GM18868 (cell line): ENCODE measurements at regions not wholly inside any gene's neighbourhood (a gene's known extent, or its start where the extent isn't known, plus 50 kb on each side); places are given as distances from the start of the nearest gene placed in this dataset.
A peak's percentile ranks its signal among the peaks of the same experiment; 100 is the strongest.
"Not testable (repeated sequence)": the region's sequence is repeated elsewhere in the genome, so short reads cannot be mapped to it uniquely, and the experiment has no call there.

ENCODE experiments used
- ATAC-seq: cut with Tn5 transposase; IDR thresholded peaks from one replicate; pipeline ENCODE4 v1.9.1; 2021; ENCODE audit warnings: mild to moderate bottlenecking, moderate library complexity; ENCODE audit not compliant: unreplicated experiment

DNA sequence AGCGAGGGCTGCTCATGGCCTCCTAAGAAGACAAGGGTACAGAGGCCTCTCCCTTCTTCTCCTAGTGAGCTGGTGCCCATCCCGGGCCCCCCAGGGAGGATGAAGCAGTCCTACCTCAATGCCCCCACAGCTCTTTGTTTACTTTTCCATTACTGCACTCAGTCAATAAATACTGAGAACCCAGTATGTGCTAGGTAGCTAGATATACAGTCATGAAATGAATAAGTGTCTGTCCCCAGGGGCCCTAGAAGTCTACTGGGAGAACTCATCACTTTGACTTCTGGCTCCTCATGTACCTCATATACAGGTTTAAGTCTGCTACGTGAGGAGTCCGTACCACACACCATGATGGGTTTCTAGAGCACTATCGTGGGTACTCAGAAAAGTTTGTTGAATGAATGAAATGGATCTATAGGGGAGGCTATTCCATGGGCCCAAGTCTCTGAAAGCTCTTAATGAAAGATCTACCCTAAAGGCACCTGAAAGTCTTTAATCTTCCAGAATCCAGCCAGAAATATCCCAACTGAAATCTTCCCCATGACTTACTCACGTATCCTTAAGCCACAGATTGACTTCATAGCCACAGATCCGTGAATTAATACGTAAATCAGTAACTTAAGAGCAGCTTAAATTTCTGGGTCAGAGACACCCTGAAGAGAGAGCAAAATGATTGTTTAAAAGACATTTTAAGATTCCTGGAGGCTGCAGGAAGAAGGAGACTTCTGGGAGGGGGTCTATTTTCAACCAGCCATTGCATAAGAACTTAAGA is 51.6 kb upstream of the POMP start:
- peak; percentile 89 for ATAC-seq

DNA sequence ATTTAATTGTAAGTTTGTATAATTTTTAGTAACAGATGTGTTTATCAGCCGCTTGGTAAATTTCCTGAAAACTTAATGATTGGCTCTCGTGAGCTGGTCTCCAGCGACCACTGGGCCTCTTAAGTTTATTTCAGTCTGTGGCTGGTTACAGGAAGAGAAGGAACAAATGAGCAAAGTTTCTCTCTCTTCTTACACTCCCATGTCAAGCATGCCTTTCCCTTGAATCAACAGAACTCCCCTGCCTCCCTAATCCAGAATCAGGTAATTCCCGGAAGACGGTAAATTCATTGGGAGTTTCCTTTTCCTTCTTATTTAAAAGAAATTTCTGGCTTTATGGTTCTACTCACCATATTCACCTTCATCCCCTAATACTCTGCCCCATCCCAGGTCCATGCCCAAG is 52.5 kb upstream of the POMP start:
- no peak for ATAC-seq

DNA sequence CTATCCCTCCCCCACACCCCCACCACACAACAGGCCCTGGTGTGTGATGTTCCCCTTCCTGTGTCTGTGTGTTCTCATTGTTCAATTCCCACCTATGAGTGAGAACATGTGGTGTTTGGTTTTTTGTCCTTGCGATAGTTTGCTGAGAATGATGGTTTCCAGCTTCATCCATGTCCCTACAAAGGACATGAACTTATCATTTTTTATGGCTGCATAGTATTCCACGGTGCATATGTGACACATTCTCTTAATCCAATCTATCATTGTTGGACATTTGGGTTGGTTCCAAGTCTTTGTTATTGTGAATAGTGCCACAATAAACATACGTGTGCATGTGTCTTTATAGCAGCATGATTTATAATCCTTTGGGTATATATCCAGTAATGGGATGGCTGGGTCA is 53.8 kb upstream of the POMP start:
- not testable (repeated sequence) for ATAC-seq

DNA sequence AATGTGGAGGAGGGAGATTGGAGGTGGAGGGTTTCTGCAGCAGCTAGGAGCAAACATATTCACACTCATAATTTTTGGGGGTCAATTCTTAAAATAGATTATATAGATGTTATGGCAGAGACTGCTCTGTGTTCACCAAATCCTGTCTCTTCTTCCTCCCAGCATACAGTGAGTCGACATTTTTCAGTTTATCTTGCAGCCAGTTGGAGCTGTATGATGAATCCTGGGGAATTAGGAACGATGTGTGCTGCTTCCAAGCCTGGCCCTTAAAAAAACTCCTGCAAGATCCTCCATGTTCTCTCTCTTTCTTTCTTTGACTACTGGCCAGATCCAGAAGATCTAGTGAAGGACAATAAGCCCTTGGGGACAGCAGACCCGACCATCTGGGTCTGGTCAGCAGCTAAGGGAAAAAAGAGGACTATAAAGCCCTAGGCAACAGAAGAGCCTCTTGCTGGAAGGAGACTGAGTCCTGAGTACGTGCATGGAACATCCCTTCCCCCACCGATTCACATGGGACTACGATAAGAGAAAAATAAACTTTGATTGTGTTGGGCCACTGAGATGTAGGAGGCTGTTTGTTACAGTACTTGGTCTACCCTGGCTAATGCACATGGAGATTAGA is 55.8 kb upstream of the POMP start:
- no peak for ATAC-seq

DNA sequence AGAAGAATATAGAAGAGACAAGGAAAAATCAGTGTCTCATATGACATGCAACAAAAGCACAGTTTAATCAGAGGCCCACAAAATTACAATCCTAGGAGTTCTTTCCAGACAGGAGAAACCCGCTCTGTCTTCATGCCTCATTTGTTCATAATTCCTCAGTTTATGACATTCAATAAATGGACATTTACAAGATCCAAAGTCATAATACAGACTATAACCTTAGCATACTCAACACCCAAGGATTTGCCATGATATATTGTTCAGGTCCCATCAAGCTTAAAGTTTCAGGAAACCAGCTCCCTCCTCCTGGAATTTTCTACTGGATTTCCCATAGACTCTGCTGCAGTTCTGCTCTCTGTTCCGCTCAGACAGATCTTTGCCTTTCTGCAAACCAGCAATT is 56.4 kb upstream of the POMP start:
- no peak for ATAC-seq

DNA sequence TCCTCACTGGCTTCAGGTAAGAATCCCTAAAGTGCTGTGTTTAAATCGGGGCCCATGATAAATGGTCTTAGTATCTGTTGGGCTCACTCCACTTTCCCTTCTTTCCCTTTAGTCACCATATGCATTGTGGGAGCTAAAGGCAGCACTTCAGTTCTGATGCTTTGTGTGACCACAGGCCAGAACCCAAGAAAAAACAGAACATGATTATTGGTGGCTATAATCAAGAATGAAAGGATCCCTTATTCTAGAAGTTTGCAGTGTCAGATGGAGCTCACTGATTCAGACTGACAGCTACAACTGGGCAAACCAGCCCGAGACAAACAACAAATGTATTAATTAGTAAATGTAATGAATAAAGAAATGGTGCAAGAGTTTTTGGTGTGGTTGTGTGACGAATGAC is 57.3 kb upstream of the POMP start:
- ATAC-seq: no peak

DNA sequence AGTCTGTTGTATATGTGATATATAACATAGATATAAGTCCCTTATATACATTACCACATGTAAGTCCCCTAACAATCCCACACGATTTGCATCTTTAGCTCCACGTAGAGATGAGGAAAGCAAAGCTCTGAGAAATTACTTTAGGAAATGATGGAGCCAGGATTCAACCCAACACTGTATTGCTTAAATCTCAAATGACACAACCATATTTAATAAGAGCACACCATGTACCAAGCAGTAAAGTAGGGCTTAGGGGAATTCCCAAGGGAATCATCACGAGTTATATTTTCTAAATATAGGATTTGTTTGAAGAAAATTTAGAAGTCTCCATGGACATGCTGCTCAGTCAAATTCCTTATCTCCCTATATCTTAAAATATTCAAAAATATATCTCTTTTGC is 61.3 kb upstream of the POMP start:
- no peak for ATAC-seq

DNA sequence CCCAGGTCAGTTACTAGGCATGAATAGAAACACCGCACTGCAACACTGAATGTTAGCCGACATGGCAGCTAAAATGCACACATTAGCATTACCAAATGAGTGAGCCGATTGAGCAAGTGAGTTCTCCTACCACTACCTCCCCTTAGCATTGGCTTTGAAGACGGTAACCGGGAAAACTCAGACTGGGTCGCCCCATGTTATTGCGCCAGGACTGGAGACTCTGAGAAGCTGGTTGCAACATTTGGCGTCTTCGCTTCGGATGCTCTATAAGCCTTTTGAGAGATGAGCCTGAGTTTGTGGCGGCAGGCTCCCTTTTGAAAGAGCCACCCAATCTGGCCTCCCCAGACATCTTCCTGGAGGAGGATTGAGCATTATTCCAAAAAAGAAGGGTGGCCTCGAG is 68.5 kb upstream of the POMP start:
- ATAC-seq: no peak

DNA sequence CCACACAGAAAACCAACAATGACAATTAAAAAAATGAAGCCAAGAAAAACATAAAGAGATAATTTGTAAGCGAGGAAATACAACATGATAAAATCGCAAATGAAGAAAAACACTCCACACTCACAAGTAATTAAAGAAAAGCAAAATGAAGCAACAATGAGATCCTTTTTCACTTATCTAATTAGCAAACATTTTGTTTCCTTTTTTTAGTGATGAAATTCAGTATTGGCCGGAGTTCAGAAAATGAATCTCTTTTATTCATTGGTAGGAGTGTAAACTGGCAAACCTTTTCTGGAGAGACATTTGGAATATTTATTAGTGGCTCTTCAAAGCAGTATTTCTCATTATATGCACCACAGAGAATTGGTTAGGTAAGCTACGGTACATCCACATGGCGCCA is 70.6 kb upstream of the POMP start:
- no peak for ATAC-seq

DNA sequence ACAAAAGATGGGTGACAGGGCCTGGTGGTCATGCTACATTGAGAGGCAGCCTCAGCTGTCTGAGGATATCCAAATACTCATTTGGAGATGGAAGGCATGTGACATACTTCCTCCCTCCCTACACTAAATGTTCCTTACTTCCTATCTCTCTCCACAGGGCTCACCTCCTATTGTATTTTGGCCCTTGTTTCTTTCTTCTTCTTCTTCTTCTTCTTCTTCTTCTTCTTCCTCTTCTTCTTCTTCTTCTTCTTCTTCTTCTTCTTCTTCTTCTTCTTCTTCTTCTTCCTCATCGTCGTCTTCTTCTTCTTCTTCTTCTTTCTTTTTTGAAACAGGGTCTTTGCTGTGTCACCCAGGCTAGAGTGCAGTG is 71.8 kb upstream of the POMP start:
- ATAC-seq: no peak

DNA sequence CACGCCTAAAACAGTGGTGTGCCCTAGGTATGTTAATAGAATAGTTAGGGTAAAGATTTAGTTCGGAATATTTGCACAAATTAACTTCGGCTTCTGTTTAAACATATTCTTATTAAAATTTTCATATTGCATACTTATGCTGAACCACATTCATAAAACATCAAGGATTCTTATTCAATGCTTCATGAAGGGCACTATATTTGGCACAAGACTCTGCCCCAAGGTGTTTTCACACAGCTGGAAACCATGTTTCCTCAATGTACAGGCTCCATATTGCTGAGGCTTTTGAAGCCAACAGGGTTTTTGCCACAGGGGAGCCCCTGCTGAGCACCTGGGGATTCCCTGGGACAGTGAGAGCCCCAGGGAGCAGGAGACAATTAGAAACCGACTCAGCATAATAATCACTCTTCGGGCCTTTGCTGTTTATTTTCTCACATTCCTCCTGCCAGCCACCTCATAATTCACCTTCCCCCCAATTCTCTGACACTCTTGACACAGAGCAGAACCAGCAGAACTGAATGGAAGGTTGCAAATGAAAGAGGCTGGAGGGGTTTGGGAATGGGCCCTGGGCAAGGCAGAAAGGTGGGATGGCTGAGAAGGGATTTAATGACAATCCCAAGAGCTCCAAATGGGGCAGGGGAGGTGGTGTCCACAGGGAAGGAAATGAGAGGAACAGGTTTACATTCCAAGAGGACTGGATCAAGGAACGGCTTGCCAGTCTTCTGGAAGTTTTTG is 72.3 kb upstream of the POMP start:
- ATAC-seq: peak; percentile 44

DNA sequence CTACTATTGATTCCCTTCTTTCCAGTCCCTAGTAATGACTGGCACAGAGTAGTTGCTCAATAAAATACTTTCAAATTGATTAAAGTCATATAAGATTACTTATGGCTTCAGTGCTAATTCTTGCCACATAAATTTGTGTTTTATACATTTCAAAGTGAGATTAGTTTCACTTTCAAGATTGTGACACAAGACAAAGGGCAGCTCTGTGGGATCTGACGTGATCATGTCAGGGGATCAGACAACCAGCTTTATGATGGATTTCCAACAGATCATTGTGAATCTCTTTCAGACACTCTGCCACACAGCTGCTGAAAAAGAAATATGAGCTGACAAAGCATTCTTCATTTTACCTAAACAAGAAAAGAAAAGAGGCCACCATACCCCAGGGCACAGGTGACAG is 73.4 kb upstream of the POMP start:
- no peak for ATAC-seq

DNA sequence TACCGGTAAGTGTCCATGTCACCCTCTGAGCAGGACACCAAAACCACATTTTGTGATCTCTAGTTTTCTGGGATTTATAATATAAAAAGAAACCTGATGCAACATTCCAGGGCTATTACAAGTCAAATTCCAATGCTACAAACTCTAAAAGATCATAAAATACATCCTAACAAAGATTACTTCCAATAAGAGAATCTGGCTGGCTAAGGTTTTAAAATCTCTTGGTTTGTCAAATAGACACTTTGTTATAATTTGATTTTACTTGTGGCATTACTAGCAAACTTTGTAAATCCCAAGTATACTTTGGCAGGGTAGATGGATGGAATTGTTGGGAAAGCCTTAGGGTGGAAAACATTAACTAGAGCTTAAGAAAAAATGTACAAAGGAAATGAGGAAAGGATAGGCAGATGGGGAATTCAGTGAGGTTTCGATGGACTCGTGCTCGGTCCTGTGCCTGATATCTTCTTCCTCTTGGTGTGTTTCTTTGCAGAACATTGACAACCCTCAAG is 74.0 kb upstream of the POMP start:
- no peak for ATAC-seq

DNA sequence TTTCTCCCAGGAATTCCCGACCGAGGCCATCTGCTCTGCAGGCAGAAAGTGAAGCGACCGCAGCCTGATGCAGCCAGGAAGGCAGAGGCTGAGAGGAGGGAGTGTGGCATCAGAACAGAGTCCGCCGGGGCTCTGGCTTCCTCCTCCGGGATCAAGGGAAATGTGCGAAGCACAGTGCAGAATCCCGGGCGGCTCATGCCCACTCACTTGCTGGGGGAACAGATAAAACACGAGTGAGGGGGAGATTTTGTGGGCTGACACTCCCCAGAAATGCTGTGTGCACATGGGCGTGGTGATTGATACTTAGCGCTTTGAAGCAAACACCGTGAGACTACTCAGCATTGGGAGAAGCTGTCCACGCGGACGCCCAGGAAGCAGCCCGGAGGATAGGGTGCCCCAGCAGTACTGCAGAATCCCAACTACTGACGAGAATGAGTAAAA is 75.3 kb upstream of the POMP start:
- no peak for ATAC-seq

DNA sequence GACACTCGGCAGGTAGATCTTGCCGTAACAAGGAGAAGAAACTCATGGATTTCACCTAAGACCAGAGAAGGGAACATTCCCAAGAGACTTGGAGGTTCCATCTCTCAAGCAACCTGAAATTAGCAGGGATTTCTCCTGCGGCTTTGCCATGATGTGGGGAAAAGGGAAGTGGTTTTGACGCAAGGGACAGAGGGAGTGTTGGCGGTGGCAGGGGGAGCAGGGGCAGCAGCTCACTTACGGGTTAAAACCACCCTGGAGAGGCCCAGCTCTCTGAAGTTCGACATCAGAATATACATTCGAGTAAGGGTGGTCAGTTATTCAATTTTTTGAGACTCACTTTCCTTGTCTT is 76.1 kb upstream of the POMP start:
- peak; percentile 8 for ATAC-seq

DNA sequence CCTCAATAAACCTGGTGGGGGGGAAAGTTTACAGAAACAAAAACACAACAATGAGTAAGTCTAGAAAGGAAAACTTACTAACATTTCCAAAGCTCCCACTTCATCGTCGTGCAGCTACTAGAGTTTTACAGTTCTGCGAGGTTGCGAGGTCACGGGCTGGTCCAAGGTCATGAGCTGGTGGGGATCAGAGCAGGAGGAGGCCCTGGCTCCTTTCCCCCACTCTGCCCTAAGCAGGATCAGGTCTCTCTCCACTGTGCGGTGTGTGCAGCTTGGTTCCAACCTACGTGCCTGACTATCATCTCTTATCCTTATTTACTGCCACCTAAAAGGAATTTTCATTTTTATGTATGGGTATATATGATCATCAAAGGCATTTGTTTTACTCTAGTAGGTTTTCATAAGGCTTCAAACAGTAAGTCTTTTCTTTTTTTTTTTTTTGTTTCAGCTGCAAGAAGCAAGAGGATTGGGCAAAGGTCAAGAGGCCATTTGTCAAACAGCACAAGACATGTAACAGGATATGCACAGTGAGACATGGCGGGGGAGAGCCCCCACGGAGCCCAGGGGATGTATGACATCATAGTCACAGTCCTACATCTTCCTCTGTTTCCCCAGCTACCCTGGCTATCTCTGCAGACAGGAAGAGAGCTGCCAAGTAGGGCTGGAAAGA is 76.6 kb upstream of the POMP start:
- ATAC-seq: peak; percentile 63

DNA sequence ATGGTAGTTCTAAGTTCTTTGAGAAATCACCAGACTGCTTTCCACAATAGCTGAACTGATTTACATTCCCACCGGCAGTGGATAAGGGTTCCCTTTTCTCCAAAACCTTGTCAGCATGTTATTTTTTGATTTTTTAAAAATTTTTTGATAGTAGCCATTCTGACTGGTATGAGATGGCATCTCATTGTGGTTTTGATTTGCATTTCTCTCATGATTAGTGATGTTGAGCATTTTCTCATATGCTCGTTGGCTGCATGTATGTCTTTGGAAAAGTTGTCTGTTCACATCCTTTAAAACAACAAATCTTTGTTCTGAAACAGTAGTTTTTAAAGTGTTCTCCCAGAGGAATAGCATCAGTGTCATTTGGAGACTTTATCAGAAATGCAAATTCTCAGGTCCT is 77.5 kb upstream of the POMP start:
- ATAC-seq: no peak

DNA sequence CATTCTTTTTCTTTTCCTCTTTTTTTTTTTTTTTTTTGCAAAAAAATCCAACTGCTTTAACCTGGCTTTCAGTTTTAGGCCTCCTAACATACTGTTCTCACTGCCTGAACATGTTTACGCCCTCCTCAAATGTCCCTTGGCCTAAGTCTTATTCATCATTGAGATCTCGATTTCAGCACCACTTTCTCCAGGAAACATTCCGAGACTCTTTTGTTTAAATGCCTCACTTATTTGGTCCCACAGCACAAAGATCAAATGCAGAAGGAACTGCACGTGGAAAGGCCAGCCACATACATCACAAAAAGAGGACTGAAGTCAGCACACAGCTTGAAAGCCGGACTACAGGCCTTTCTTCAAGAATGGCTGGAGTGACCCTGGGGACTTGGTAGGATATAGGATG is 79.2 kb upstream of the POMP start:
- no peak for ATAC-seq

DNA sequence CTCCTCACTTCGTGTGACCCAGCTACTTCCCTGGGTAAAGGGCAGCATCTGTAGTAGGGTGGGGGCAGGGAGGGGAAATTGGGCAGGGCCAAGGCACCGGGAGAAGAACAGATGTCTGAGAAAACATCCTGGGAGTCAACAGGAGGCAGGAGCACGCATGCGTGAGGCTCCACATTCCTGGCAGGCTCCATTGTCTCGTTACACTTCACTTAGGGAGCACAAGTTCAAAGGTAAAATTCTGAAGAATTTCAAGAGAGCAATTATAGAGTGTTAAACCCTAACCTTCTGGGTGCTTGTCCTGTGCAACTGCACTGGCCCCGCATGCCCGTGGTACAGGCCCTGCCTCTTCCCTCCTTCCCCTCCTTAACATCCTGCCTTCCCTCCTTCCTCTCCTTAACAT is 79.6 kb upstream of the POMP start:
- ATAC-seq: no peak

DNA sequence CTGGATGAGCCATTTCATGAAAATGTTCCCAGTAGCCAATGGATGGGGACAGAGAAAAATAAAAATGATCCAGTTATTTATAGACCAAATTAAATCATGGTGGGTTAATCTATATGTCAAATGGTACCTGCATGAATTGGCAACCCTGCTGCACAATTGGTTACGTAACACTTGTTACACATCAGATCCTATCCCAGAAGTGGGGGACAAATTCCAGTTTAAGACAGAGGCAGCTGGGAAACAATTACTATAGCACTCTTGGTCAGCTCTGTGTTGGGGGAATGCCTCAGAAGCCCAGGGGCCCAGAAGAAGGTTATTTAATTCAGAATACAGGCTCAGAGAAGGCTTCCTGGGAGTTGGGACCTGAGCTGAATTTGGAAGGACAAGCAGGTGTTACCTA is 81.1 kb upstream of the FLT1 start:
- ATAC-seq: no peak

DNA sequence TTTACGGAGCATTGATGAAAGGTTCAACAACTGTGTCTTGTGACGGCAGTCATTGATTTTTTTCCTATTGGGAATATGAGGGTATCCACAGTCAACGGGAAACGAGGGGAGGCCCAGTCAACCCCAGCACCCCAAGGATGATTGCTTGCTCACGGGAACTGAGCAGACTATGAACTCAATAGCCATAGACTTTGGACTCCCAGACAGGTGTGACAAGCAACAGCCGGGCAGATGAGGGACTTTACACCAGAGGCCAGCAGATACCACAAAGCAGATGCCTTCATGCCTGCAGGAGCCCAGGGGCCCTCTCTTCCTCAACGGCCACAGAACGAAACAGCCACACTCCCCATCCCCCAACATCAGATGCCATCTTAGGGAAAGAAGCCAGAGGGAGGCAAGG is 80.3 kb upstream of the FLT1 start:
- peak; percentile 51 for ATAC-seq
